Type B pancreatic cell (in vitro differentiated cells): ENCODE measurements at regions not wholly inside any gene's neighbourhood (a gene's known extent, or its start where the extent isn't known, plus 50 kb on each side); places are given as distances from the start of the nearest gene placed in this dataset.

Experiments used
- DNase-seq: peaks from one replicate; pipeline ENCODE4 v3.0.0; 2021; ENCODE audit warnings: mixed read lengths; ENCODE audit not compliant: unreplicated experiment; ENCODE audit errors: extremely low spot score
- H3K27ac Mint-ChIP-seq: 2 replicates; pipeline ENCODE4 v1.8.0; 2021; ENCODE audit warnings: mild to moderate bottlenecking, mixed read lengths
- H3K27me3 Mint-ChIP-seq: 2 replicates; pipeline ENCODE4 v1.8.0; 2021; ENCODE audit warnings: mixed read lengths
- H3K36me3 Mint-ChIP-seq: 2 replicates; pipeline ENCODE4 v1.8.0; 2021; ENCODE audit warnings: mixed read lengths
- H3K4me1 Mint-ChIP-seq: one replicate; pipeline ENCODE4 v1.8.0; 2021; ENCODE audit warnings: mixed read lengths; ENCODE audit not compliant: unreplicated experiment
- H3K4me3 Mint-ChIP-seq: 2 replicates; pipeline ENCODE4 v1.8.0; 2021; ENCODE audit warnings: mild to moderate bottlenecking, mixed read lengths
- H3K9me3 Mint-ChIP-seq: 2 replicates; pipeline ENCODE4 v1.8.0; 2021; ENCODE audit warnings: mixed read lengths
- TF ChIP-seq, protein P1 (sequence below): fragments of 200-600 bp; sonication (generic); conservative IDR thresholded peaks from 2 replicates; pipeline ENCODE4 v1.5.0; 2021; ENCODE audit warnings: antibody characterized with exemption, mild to moderate bottlenecking

DNA sequence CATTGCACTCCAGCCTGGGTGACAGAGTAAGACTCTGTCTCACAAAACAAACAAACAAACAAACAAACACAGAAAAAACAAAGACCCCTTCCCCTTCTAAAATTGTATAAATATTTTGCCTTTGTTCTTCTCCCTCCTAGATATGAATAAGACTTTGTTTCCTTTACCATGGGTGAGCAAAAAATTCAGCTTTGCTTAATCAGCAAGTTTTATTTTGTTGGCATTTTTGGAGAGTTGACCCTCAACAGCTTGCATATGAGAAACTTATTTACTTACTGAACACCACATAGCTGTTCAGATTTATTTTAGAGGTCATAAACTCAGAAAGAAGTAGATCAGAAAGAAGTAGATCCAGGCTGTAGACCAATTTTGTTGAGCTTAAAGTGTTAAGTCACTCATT lies 395.2 kb upstream of the TOM1L1 start:
- Mint-ChIP-seq H3K27me3 (no peaks in the 10 kb centered on the region), H3K4me1 (no peaks in the 10 kb centered on the region), H3K27ac (no peak overlapping the region), H3K4me3 (no peak overlapping the region), H3K9me3 (peaks cover 5% of the 10 kb centered on the region), H3K36me3 (no peaks in the 10 kb centered on the region)
- DNase-seq = no peak
- TF ChIP-seq, protein P1, sequence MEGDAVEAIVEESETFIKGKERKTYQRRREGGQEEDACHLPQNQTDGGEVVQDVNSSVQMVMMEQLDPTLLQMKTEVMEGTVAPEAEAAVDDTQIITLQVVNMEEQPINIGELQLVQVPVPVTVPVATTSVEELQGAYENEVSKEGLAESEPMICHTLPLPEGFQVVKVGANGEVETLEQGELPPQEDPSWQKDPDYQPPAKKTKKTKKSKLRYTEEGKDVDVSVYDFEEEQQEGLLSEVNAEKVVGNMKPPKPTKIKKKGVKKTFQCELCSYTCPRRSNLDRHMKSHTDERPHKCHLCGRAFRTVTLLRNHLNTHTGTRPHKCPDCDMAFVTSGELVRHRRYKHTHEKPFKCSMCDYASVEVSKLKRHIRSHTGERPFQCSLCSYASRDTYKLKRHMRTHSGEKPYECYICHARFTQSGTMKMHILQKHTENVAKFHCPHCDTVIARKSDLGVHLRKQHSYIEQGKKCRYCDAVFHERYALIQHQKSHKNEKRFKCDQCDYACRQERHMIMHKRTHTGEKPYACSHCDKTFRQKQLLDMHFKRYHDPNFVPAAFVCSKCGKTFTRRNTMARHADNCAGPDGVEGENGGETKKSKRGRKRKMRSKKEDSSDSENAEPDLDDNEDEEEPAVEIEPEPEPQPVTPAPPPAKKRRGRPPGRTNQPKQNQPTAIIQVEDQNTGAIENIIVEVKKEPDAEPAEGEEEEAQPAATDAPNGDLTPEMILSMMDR = no peak

- Mint-ChIP-seq H3K27ac (no peak overlapping the region), H3K4me3 (no peak overlapping the region), H3K9me3 (peaks cover 4% of the 10 kb centered on the region), H3K36me3 (no peaks in the 10 kb centered on the region), H3K27me3 (no peaks in the 10 kb centered on the region), H3K4me1 (no peaks in the 10 kb centered on the region)
- TF ChIP-seq, protein P1 = no peak
- DNase-seq = no peak
These were observed 381.9 kb upstream of the TOM1L1 start for GRCh38 chr17:54518706-54519105.

- DNase-seq = no peak
- H3K4me3 Mint-ChIP-seq = no peak overlapping the region
- H3K36me3 Mint-ChIP-seq = no peaks in the 10 kb centered on the region
- H3K27me3 Mint-ChIP-seq = no peaks in the 10 kb centered on the region
- H3K27ac Mint-ChIP-seq = no peak overlapping the region
- no peaks in the 10 kb centered on the region for H3K4me1 Mint-ChIP-seq
- TF ChIP-seq, protein P1 = no peak
- H3K9me3 Mint-ChIP-seq = peaks cover 4% of the 10 kb centered on the region
These were observed 379.5 kb upstream of the TOM1L1 start for GRCh38 chr17:54521137-54521536.

GRCh38 chr17:54524501-54524900 lies 376.2 kb upstream of the TOM1L1 start:
- Mint-ChIP-seq H3K27ac (no peak overlapping the region), H3K27me3 (no peaks in the 10 kb centered on the region), H3K4me3 (no peak overlapping the region), H3K4me1 (no peaks in the 10 kb centered on the region), H3K36me3 (no peaks in the 10 kb centered on the region), H3K9me3 (peaks cover 1% of the 10 kb centered on the region)
- no peak for DNase-seq
- TF ChIP-seq, protein P1 = no peak

GRCh38 chr17:54527941-54528340 lies 372.7 kb upstream of the TOM1L1 start:
- Mint-ChIP-seq H3K4me1 (no peaks in the 10 kb centered on the region), H3K27ac (no peak overlapping the region), H3K27me3 (no peaks in the 10 kb centered on the region), H3K4me3 (no peak overlapping the region), H3K9me3 (no peaks in the 10 kb centered on the region), H3K36me3 (no peaks in the 10 kb centered on the region)
- TF ChIP-seq, protein P1 = no peak
- no peak for DNase-seq

- Mint-ChIP-seq H3K9me3 (no peaks in the 10 kb centered on the region), H3K36me3 (no peaks in the 10 kb centered on the region), H3K27me3 (no peaks in the 10 kb centered on the region), H3K4me1 (no peaks in the 10 kb centered on the region), H3K27ac (no peak overlapping the region), H3K4me3 (no peak overlapping the region)
- TF ChIP-seq, protein P1 = no peak
- DNase-seq = no peak
These were observed 370.3 kb upstream of the TOM1L1 start for GRCh38 chr17:54530398-54530797.
